Natural killer cell (primary cell): ENCODE measurements at regions not wholly inside any gene's neighbourhood (a gene's known extent, or its start where the extent isn't known, plus 50 kb on each side); places are given as distances from the start of the nearest gene placed in this dataset.

ENCODE experiments used
- ATAC-seq, 3 donors: fragments of 150-1000 bp in 2 of 3; fragments of 200-7000 bp in 1 of 3; cut with Tn5 transposase; 1 replicate in 1 of 3; 2 replicates in 2 of 3; pipeline ENCODE4 v1.10.0; 2021; ENCODE audit warnings: mild to moderate bottlenecking in 2 of 3, moderate library complexity in 2 of 3
- DNase-seq, 2 donors: peaks; one replicate each; pipeline versions ENCODE4 v3.0.0 to v3.0.0-alpha.2; 2013 to 2021; ENCODE audit warnings: mixed read lengths in 1 of 2
- H3K27ac ChIP-seq: one replicate; pipeline ENCODE4 v1.5.1; 2013; ENCODE audit warnings: mild to moderate bottlenecking, low read length
- H3K27me3 ChIP-seq: one replicate; pipeline ENCODE4 v1.6.1; 2013; ENCODE audit warnings: low read length; ENCODE audit not compliant: control insufficient read depth, insufficient read depth
- H3K36me3 ChIP-seq: one replicate; pipeline ENCODE4 v1.6.1; 2013; ENCODE audit warnings: low read length; ENCODE audit not compliant: control insufficient read depth, insufficient read depth
- H3K4me1 ChIP-seq: one replicate; pipeline ENCODE4 v1.6.1; 2013; ENCODE audit warnings: low read length; ENCODE audit not compliant: control insufficient read depth, insufficient read depth
- H3K4me3 ChIP-seq: one replicate; pipeline ENCODE4 v1.5.1; 2013; ENCODE audit warnings: low read length
- H3K9me3 ChIP-seq: one replicate; pipeline ENCODE4 v1.6.1; 2013; ENCODE audit warnings: low read length; ENCODE audit not compliant: control insufficient read depth, insufficient read depth
- H3K27ac Mint-ChIP-seq, 2 donors: one replicate each; pipeline ENCODE4 v1.8.0; 2022; ENCODE audit warnings: mild to moderate bottlenecking in 2 of 2, mixed read lengths in 2 of 2, moderate library complexity in 1 of 2
- H3K27me3 Mint-ChIP-seq, 2 donors: one replicate each; pipeline ENCODE4 v1.8.0; 2022; ENCODE audit warnings: low read depth in 2 of 2, mixed read lengths in 2 of 2
- H3K36me3 Mint-ChIP-seq: one replicate; pipeline ENCODE4 v1.8.0; 2022; ENCODE audit warnings: mixed read lengths
- H3K4me1 Mint-ChIP-seq, 2 donors: one replicate each; pipeline ENCODE4 v1.8.0; 2022; ENCODE audit warnings: mixed read lengths in 2 of 2
- H3K4me3 Mint-ChIP-seq: one replicate; pipeline ENCODE4 v1.8.0; 2022; ENCODE audit warnings: mild to moderate bottlenecking, moderate library complexity, mixed read lengths
- H3K9me3 Mint-ChIP-seq, 2 donors: one replicate each; pipeline ENCODE4 v1.8.0; 2022; ENCODE audit warnings: mixed read lengths in 2 of 2
- CTCF ChIP-seq: fragments of 200-600 bp; IDR thresholded peaks from one replicate; pipeline ENCODE4 v1.8.0; 2022; ENCODE audit warnings: antibody characterized with exemption
- WGBS: methylation state at CpG from one replicate; pipeline ENCODE4 v1.1.7; 2013; ENCODE audit warnings: missing lambda C conversion rate; ENCODE audit not compliant: insufficient coverage; 5-methylcytosine and 5-hydroxymethylcytosine counted together
- intact Hi-C: fragments of 100-400 bp; cut with micrococcal nuclease; formaldehyde crosslinking; loops from one replicate; pipeline ENCODE4 v1.14.2; 2022

GRCh38 chr3:107966276-107966675 lies 124.6 kb downstream of the CD47 start:
- Histone ChIP-seq H3K27ac (no peak overlapping the region), H3K27me3 (no peaks in the 10 kb centered on the region), H3K36me3 (no peaks in the 10 kb centered on the region), H3K9me3 (no peaks in the 10 kb centered on the region), H3K4me1 (no peaks in the 10 kb centered on the region), H3K4me3 (no peak overlapping the region)
- intact Hi-C loops, result no loop called here
- Mint-ChIP-seq H3K27ac (no peak overlapping the region), H3K36me3 (no peaks in the 10 kb centered on the region), H3K9me3 (no peaks in the 10 kb centered on the region), H3K4me3 (no peak overlapping the region), H3K4me1 (peaks cover 10% of the 10 kb centered on the region in 2 donors), H3K27me3 (no peaks in the 10 kb centered on the region)
- TF ChIP-seq CTCF, result no peak
- ATAC-seq (no peak), DNase-seq (no peak)
- WGBS, result 88% methylated on average over 4 of the region's 5 CpGs

- Mint-ChIP-seq H3K4me3 (no peak overlapping the region), H3K27ac (no peak overlapping the region), H3K4me1 (peaks cover 10% of the 10 kb centered on the region in 2 donors), H3K36me3 (no peaks in the 10 kb centered on the region), H3K9me3 (no peaks in the 10 kb centered on the region), H3K27me3 (no peaks in the 10 kb centered on the region)
- TF ChIP-seq CTCF, result no peak
- Histone ChIP-seq H3K4me3 (no peak overlapping the region), H3K36me3 (no peaks in the 10 kb centered on the region), H3K9me3 (no peaks in the 10 kb centered on the region), H3K27ac (no peak overlapping the region), H3K27me3 (no peaks in the 10 kb centered on the region), H3K4me1 (no peaks in the 10 kb centered on the region)
- ATAC-seq (no peak), DNase-seq (no peak)
- WGBS, result 55% methylated on average over 4 of the region's 5 CpGs
- intact Hi-C loops, result no loop called here
Observed at GRCh38 chr3:107965136-107965655, 125.6 kb downstream of the CD47 start.

GRCh38 chr3:107963581-107963980 lies 127.2 kb downstream of the CD47 start:
- H3K4me1 Mint-ChIP-seq, result peaks cover 10% of the 10 kb centered on the region in 2 donors
- WGBS, result 80% methylated on average over 1 of the region's 1 CpG
- ATAC-seq, result no peak

More at GRCh38 chr3:107963581-107963980, 127.2 kb downstream of the CD47 start:
- H3K9me3 ChIP-seq, result no peaks in the 10 kb centered on the region
- Mint-ChIP-seq H3K27me3 (no peaks in the 10 kb centered on the region), H3K36me3 (no peaks in the 10 kb centered on the region), H3K9me3 (peaks cover 0 to 2% of the 10 kb centered on the region in 2 donors), H3K27ac (no peak overlapping the region), H3K4me3 (no peak overlapping the region)
- no peak overlapping the region for H3K4me3 ChIP-seq
- H3K4me1 ChIP-seq, result no peaks in the 10 kb centered on the region
- no peaks in the 10 kb centered on the region for H3K36me3 ChIP-seq
- TF ChIP-seq CTCF, result no peak
- intact Hi-C loops, result no loop called here
- no peaks in the 10 kb centered on the region for H3K27me3 ChIP-seq
- no peak for DNase-seq
- H3K27ac ChIP-seq, result no peak overlapping the region
